Upper lobe of left lung (tissue), 4 donors: ENCODE measurements at regions not wholly inside any gene's neighbourhood (a gene's known extent, or its start where the extent isn't known, plus 50 kb on each side); places are given as distances from the start of the nearest gene placed in this dataset.

Experiments
- EP300 ChIP-seq, 4 donors: sonication (generic); formaldehyde crosslinking; IDR thresholded peaks; one replicate each; pipeline ENCODE4 v1.5.1; 2017; ENCODE audit warnings: antibody characterized with exemption in 4 of 4, control low read depth in 2 of 4
- POLR2A ChIP-seq, 4 donors: fragments of 450-650 bp; IDR thresholded peaks; one replicate each; pipeline ENCODE4 v1.5.1; 2016 to 2017; ENCODE audit warnings: antibody characterized with exemption in 4 of 4, mild to moderate bottlenecking in 2 of 4
- TF ChIP-seq, protein P1 (sequence below), 6 experiments: fragments of 450-650 bp in 4 of 6; fragments of 200-600 bp in 2 of 6; sonication (generic) in 2 of 6; IDR thresholded peaks; one replicate each; pipeline ENCODE4 v1.5.1; 2016 to 2019; ENCODE audit warnings: antibody characterized with exemption in 6 of 6

DNA sequence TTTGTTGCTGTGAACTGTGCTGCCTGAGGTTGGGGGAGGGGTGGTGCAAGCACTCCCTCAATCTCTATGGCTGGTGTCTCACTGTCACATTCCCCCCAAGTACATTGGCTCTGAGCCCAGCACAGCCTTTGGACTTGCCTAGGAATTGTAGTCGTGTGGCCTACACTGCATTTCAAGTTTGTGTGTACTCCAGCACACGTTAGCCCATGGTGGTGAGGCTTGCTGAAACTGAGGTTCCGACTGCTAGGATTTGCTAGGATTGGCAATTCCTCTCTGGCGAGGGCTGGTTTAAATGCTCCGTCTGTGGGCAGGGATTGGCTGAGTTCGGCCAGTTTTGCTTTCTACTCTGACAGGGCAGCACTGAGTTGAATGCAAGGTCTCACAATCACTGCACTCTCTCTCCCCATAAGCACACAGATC is 121.7 kb upstream of the CXXC4 start:
- TF ChIP-seq, protein P1, sequence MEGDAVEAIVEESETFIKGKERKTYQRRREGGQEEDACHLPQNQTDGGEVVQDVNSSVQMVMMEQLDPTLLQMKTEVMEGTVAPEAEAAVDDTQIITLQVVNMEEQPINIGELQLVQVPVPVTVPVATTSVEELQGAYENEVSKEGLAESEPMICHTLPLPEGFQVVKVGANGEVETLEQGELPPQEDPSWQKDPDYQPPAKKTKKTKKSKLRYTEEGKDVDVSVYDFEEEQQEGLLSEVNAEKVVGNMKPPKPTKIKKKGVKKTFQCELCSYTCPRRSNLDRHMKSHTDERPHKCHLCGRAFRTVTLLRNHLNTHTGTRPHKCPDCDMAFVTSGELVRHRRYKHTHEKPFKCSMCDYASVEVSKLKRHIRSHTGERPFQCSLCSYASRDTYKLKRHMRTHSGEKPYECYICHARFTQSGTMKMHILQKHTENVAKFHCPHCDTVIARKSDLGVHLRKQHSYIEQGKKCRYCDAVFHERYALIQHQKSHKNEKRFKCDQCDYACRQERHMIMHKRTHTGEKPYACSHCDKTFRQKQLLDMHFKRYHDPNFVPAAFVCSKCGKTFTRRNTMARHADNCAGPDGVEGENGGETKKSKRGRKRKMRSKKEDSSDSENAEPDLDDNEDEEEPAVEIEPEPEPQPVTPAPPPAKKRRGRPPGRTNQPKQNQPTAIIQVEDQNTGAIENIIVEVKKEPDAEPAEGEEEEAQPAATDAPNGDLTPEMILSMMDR (IDR thresholded peaks at IDR 0.05), result no peak
- TF ChIP-seq POLR2A (IDR thresholded peaks at IDR 0.05) (no peak), EP300 (IDR thresholded peaks at IDR 0.05) (no peak)
